ENCODE measurements at regions not wholly inside any gene's neighbourhood (a gene's known extent, or its start where the extent isn't known, plus 50 kb on each side); places are given as distances from the start of the nearest gene placed in this dataset.

- TF ChIP-seq, protein P1, sequence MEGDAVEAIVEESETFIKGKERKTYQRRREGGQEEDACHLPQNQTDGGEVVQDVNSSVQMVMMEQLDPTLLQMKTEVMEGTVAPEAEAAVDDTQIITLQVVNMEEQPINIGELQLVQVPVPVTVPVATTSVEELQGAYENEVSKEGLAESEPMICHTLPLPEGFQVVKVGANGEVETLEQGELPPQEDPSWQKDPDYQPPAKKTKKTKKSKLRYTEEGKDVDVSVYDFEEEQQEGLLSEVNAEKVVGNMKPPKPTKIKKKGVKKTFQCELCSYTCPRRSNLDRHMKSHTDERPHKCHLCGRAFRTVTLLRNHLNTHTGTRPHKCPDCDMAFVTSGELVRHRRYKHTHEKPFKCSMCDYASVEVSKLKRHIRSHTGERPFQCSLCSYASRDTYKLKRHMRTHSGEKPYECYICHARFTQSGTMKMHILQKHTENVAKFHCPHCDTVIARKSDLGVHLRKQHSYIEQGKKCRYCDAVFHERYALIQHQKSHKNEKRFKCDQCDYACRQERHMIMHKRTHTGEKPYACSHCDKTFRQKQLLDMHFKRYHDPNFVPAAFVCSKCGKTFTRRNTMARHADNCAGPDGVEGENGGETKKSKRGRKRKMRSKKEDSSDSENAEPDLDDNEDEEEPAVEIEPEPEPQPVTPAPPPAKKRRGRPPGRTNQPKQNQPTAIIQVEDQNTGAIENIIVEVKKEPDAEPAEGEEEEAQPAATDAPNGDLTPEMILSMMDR (IDR thresholded peaks at IDR 0.05; ENCODE audit: low read length) = no peak
- TF ChIP-seq EZH2 (IDR thresholded peaks at IDR 0.05; ENCODE audit: borderline replicate concordance, low read length) = no peak
Measured at GRCh38 chr2:139162456-139162855, 382.3 kb upstream of the NXPH2 start.

Measured in OCI-LY1 (cell line).